SK-N-SH treated with all-trans-retinoic acid at 6 μM for 48 hours (cell line): ENCODE measurements at regions not wholly inside any gene's neighbourhood (a gene's known extent, or its start where the extent isn't known, plus 50 kb on each side); places are given as distances from the start of the nearest gene placed in this dataset.

Source experiments
- ATAC-seq: fragments of 200-7000 bp; cut with Tn5 transposase; 3 replicates; pipeline ENCODE4 v1.9.1; 2020; ENCODE audit warnings: mild to moderate bottlenecking, moderate library complexity
- ARNTL ChIP-seq: fragments of 450-650 bp; formaldehyde crosslinking; IDR thresholded peaks from 2 replicates; pipeline ENCODE4 v1.5.0; 2020; ENCODE audit warnings: low read depth, mild to moderate bottlenecking, moderate library complexity, borderline replicate concordance
- BACH2 ChIP-seq: fragments of 250-450 bp; sonication (Bioruptor Pico); IDR thresholded peaks from 2 replicates; pipeline ENCODE4 v1.9.0; 2021; ENCODE audit warnings: mild to moderate bottlenecking, borderline replicate concordance
- CSDC2 ChIP-seq: fragments of 250-450 bp; sonication (Bioruptor Pico); IDR thresholded peaks from 2 replicates; pipeline ENCODE4 v1.5.0; 2020; ENCODE audit warnings: mild to moderate bottlenecking, moderate library complexity
- CSRNP3 ChIP-seq: fragments of 250-450 bp; sonication (Bioruptor Pico); IDR thresholded peaks from 2 replicates; pipeline ENCODE4 v1.5.1; 2021; ENCODE audit warnings: mild to moderate bottlenecking, moderate library complexity
- ESRRG ChIP-seq: fragments of 250-450 bp; sonication (Bioruptor Pico); IDR thresholded peaks from 2 replicates; pipeline ENCODE4 v1.6.1; 2021; ENCODE audit warnings: mild to moderate bottlenecking
- GLIS3 ChIP-seq: fragments of 250-450 bp; sonication (Bioruptor Pico); IDR thresholded peaks from 2 replicates; pipeline ENCODE4 v1.5.0; 2020; ENCODE audit warnings: mild to moderate bottlenecking, moderate library complexity
- ISL1 ChIP-seq: fragments of 250-450 bp; sonication (Bioruptor Pico); IDR thresholded peaks from 2 replicates; pipeline ENCODE4 v2.1.2; 2022; ENCODE audit warnings: mild to moderate bottlenecking, moderate library complexity
- OSR1 ChIP-seq: fragments of 250-450 bp; sonication (Bioruptor Pico); IDR thresholded peaks from 2 replicates; pipeline ENCODE4 v1.8.0; 2022; ENCODE audit warnings: moderate library complexity, mild to moderate bottlenecking, inconsistent platforms
- PATZ1 ChIP-seq: fragments of 250-450 bp; sonication (Bioruptor Pico); IDR thresholded peaks from 2 replicates; pipeline ENCODE4 v1.8.0; 2020; ENCODE audit warnings: mild to moderate bottlenecking, moderate library complexity, borderline replicate concordance
- POU6F1 ChIP-seq: fragments of 250-450 bp; sonication (Bioruptor Pico); IDR thresholded peaks from 2 replicates; pipeline ENCODE4 v1.8.0; 2021; ENCODE audit warnings: low read depth, mild to moderate bottlenecking, moderate library complexity, borderline replicate concordance
- PPARA ChIP-seq: fragments of 250-450 bp; sonication (Bioruptor Pico); IDR thresholded peaks from 2 replicates; pipeline ENCODE4 v1.5.0; 2020; ENCODE audit warnings: mild to moderate bottlenecking, borderline replicate concordance
- RARB ChIP-seq: fragments of 250-450 bp; sonication (Bioruptor Pico); IDR thresholded peaks from 2 replicates; pipeline ENCODE4 v1.8.0; 2021; ENCODE audit warnings: mild to moderate bottlenecking, moderate library complexity
- SNAI2 ChIP-seq: fragments of 250-450 bp; sonication (Bioruptor Pico); IDR thresholded peaks from 2 replicates; pipeline ENCODE4 v1.5.0; 2020; ENCODE audit warnings: mild to moderate bottlenecking, moderate library complexity
- TCF4 ChIP-seq: fragments of 250-450 bp; sonication (Bioruptor Pico); IDR thresholded peaks from 2 replicates; pipeline ENCODE4 v1.8.0; 2021; ENCODE audit warnings: mild to moderate bottlenecking, moderate library complexity, borderline replicate concordance
- TOX ChIP-seq: fragments of 250-450 bp; sonication (Bioruptor Pico); IDR thresholded peaks from 2 replicates; pipeline ENCODE4 v1.8.0; 2021; ENCODE audit warnings: mild to moderate bottlenecking, moderate library complexity, borderline replicate concordance
- TSHZ2 ChIP-seq: fragments of 250-450 bp; sonication (Bioruptor Pico); IDR thresholded peaks from 2 replicates; pipeline ENCODE4 v1.5.0; 2020; ENCODE audit warnings: mild to moderate bottlenecking, moderate library complexity
- ZC3H10 ChIP-seq: fragments of 250-450 bp; sonication (Bioruptor Pico); IDR thresholded peaks from 2 replicates; pipeline ENCODE4 v1.5.1; 2021; ENCODE audit warnings: mild to moderate bottlenecking, moderate library complexity
- ZFP3 ChIP-seq: fragments of 250-450 bp; sonication (Bioruptor Pico); IDR thresholded peaks from 2 replicates; pipeline ENCODE4 v1.5.0; 2020; ENCODE audit warnings: mild to moderate bottlenecking, moderate library complexity
- ZFP30 ChIP-seq: fragments of 450-650 bp; formaldehyde crosslinking; IDR thresholded peaks from 2 replicates; pipeline ENCODE4 v1.5.0; 2022; ENCODE audit warnings: mild to moderate bottlenecking, moderate library complexity
- ZNF565 ChIP-seq: fragments of 450-650 bp; formaldehyde crosslinking; conservative IDR thresholded peaks from 2 replicates; pipeline ENCODE4 v1.5.0; 2020; ENCODE audit warnings: low read depth, mild to moderate bottlenecking, moderate library complexity
- ZNF70 ChIP-seq: fragments of 450-650 bp; formaldehyde crosslinking; IDR thresholded peaks from 2 replicates; pipeline ENCODE4 v1.5.0; 2020; ENCODE audit warnings: mild to moderate bottlenecking, moderate library complexity
- ZNF8 ChIP-seq: fragments of 450-650 bp; formaldehyde crosslinking; IDR thresholded peaks from 2 replicates; pipeline ENCODE4 v1.5.0; 2020; ENCODE audit warnings: mild to moderate bottlenecking, moderate library complexity

- ATAC-seq, result no peak
These were observed 150.5 kb upstream of the TMC3 start for GRCh38 chr15:81524496-81524895.

GRCh38 chr15:81523867-81524266 lies 149.9 kb upstream of the TMC3 start:
- no peak for TF ChIP-seq ARNTL (CRISPR knock-in tag)
- TF ChIP-seq OSR1, result no peak
- TF ChIP-seq TSHZ2 (CRISPR knock-in tag), result no peak
- TF ChIP-seq ISL1 (CRISPR knock-in tag), result no peak
- TF ChIP-seq TCF4 (CRISPR knock-in tag), result no peak
- no peak for TF ChIP-seq CSDC2
- TF ChIP-seq TOX, result no peak
- no peak for TF ChIP-seq ZFP30 (CRISPR knock-in tag)
- no peak for TF ChIP-seq BACH2 (CRISPR knock-in tag)
- TF ChIP-seq ZNF565, result no peak
- TF ChIP-seq ZNF8 (CRISPR knock-in tag), result no peak
- TF ChIP-seq RARB (CRISPR knock-in tag), result no peak
- no peak for TF ChIP-seq POU6F1 (CRISPR knock-in tag)
- no peak for TF ChIP-seq PPARA (CRISPR knock-in tag)
- TF ChIP-seq PATZ1 (CRISPR knock-in tag), result no peak
- TF ChIP-seq ESRRG, result no peak
- no peak for TF ChIP-seq SNAI2 (CRISPR knock-in tag)
- TF ChIP-seq ZC3H10, result no peak
- TF ChIP-seq CSRNP3 (CRISPR knock-in tag), result no peak
- TF ChIP-seq ZNF70 (CRISPR knock-in tag), result no peak
- ATAC-seq, result no peak

More at GRCh38 chr15:81524496-81524895, 150.5 kb upstream of the TMC3 start:
- no peak for TF ChIP-seq OSR1
- TF ChIP-seq BACH2 (CRISPR knock-in tag), result no peak
- no peak for TF ChIP-seq ZNF8 (CRISPR knock-in tag)

- no peak for TF ChIP-seq ZFP3 (CRISPR knock-in tag)
- TF ChIP-seq TCF4 (CRISPR knock-in tag), result no peak
- TF ChIP-seq ISL1 (CRISPR knock-in tag), result no peak
- no peak for TF ChIP-seq ARNTL (CRISPR knock-in tag)
- TF ChIP-seq ZNF8 (CRISPR knock-in tag), result no peak
- TF ChIP-seq PATZ1 (CRISPR knock-in tag), result no peak
- no peak for TF ChIP-seq SNAI2 (CRISPR knock-in tag)
- TF ChIP-seq RARB (CRISPR knock-in tag), result no peak
- no peak for TF ChIP-seq CSRNP3 (CRISPR knock-in tag)
- TF ChIP-seq OSR1, result no peak
- TF ChIP-seq PPARA (CRISPR knock-in tag), result no peak
- TF ChIP-seq BACH2 (CRISPR knock-in tag), result no peak
- TF ChIP-seq GLIS3 (CRISPR knock-in tag), result no peak
- TF ChIP-seq TSHZ2 (CRISPR knock-in tag), result no peak
- ATAC-seq, result no peak
These were observed 146.5 kb upstream of the TMC3 start for GRCh38 chr15:81520480-81520879.
